Endothelial cell of umbilical vein (primary cell): ENCODE measurements at regions not wholly inside any gene's neighbourhood (a gene's known extent, or its start where the extent isn't known, plus 50 kb on each side); places are given as distances from the start of the nearest gene placed in this dataset.

Source experiments
- EZH2 ChIP-seq: IDR thresholded peaks from 2 replicates; pipeline ENCODE4 v1.6.1; 2012; ENCODE audit warnings: borderline replicate concordance, low read depth, mild to moderate bottlenecking, moderate library complexity, low read length, inconsistent platforms; ENCODE audit not compliant: severe bottlenecking
- FOS ChIP-seq: IDR thresholded peaks from 2 replicates; pipeline ENCODE4 v1.6.1; 2011; ENCODE audit warnings: mild to moderate bottlenecking, low read length, moderate library complexity, borderline replicate concordance; ENCODE audit not compliant: insufficient read depth
- GATA2 ChIP-seq: IDR thresholded peaks from 2 replicates; pipeline ENCODE4 v1.7.0; 2011; ENCODE audit warnings: low read depth, mild to moderate bottlenecking, moderate library complexity, mixed read lengths, low read length; ENCODE audit not compliant: insufficient read length, insufficient read depth
- JUN ChIP-seq: IDR thresholded peaks from 2 replicates; pipeline ENCODE4 v1.6.1; 2011; ENCODE audit warnings: borderline replicate concordance, low read depth; ENCODE audit not compliant: insufficient read length, insufficient read depth
- MYC ChIP-seq: IDR thresholded peaks from one replicate; pipeline ENCODE4 v1.6.1; 2011; ENCODE audit warnings: mild to moderate bottlenecking, low read depth, low read length
- POLR2A ChIP-seq: IDR thresholded peaks from 2 replicates; pipeline ENCODE4 v1.6.1; 2012; ENCODE audit warnings: low read depth, mild to moderate bottlenecking, control low read depth, low read length
- POLR2AphosphoS5 ChIP-seq: IDR thresholded peaks from 2 replicates; pipeline ENCODE4 v1.6.1; 2012; ENCODE audit warnings: low read depth, mild to moderate bottlenecking, control low read depth, low read length, moderate library complexity; ENCODE audit not compliant: insufficient read depth
- TF ChIP-seq, protein P1 (sequence below), 2 donors: IDR thresholded peaks; 1 replicate in 1 of 2; 2 replicates in 1 of 2; pipeline ENCODE4 v1.5.1; 2011; ENCODE audit warnings: low read length in 2 of 2, mild to moderate bottlenecking in 2 of 2, moderate library complexity in 2 of 2, control low read depth in 1 of 2, inconsistent platforms in 1 of 2, low read depth in 1 of 2; ENCODE audit not compliant: insufficient read depth in 1 of 2; ENCODE audit errors: extremely low read depth in 1 of 2
- TF ChIP-seq, protein P2 (sequence below): IDR thresholded peaks from 2 replicates; pipeline ENCODE4 v1.6.1; 2011; ENCODE audit not compliant: insufficient read depth, insufficient read length

DNA sequence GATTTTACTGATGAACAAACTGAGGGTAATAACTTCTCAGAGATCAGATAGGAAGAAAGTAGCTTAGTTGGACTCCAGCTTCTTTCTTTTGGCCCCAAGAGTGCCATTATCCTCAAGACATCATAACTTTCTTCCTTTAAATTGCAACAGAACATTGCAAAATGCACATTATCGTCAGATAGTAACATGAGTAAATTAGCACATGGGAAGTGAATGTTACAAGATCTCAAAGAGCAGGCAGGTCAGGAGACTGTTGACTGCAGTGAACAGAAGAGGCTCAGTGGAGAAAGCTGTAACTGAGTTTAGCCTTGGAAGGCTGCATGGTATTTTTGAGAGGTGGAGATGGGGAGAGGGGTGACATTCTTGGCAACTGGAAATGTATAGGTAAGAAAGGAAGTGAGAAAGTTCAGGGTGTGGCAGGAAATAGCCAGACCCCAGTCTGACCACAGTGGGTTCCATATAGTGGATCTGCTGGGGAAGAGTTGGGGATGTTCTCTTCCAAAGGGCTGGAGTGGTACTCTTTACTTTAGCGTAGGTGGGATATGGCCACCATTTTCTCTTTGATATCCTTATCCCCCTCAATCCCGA lies 307.7 kb downstream of the RPLP1 start:
- TF ChIP-seq EZH2 (no peak), JUN (no peak), POLR2A (no peak), POLR2AphosphoS5 (no peak), FOS (no peak), GATA2 (no peak), MYC (no peak)
- TF ChIP-seq, protein P1, sequence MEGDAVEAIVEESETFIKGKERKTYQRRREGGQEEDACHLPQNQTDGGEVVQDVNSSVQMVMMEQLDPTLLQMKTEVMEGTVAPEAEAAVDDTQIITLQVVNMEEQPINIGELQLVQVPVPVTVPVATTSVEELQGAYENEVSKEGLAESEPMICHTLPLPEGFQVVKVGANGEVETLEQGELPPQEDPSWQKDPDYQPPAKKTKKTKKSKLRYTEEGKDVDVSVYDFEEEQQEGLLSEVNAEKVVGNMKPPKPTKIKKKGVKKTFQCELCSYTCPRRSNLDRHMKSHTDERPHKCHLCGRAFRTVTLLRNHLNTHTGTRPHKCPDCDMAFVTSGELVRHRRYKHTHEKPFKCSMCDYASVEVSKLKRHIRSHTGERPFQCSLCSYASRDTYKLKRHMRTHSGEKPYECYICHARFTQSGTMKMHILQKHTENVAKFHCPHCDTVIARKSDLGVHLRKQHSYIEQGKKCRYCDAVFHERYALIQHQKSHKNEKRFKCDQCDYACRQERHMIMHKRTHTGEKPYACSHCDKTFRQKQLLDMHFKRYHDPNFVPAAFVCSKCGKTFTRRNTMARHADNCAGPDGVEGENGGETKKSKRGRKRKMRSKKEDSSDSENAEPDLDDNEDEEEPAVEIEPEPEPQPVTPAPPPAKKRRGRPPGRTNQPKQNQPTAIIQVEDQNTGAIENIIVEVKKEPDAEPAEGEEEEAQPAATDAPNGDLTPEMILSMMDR (IDR thresholded peaks at IDR 0.05; ENCODE audit: extremely low read depth in 1 of 2, insufficient read depth in 1 of 2, low read depth in 1 of 2, low read length in 2 of 2), result no peak
- TF ChIP-seq, protein P2, sequence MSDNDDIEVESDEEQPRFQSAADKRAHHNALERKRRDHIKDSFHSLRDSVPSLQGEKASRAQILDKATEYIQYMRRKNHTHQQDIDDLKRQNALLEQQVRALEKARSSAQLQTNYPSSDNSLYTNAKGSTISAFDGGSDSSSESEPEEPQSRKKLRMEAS, result no peak
